ENCODE measurements at regions not wholly inside any gene's neighbourhood (a gene's known extent, or its start where the extent isn't known, plus 50 kb on each side); places are given as distances from the start of the nearest gene placed in this dataset.

DNA sequence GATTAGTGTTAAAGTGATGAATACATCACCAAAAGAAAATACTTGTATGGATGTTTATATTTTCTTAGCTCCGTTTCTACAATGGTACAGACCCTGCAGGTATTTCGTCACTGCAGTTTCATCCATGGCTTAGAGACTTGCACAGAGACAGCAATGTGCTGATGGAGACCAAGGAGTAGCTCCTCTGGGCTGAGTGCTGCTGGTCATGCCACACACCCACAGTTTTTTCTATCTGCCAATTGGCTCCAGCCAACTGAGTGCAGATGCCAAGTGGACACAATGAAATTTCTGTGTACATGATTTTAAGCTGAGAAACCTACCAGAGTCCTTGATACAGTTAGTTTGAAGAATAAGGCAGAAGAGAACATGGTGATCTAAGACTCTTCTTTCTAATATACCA, 145.9 kb upstream of the ADCY2 start:
- TF ChIP-seq, protein P1, sequence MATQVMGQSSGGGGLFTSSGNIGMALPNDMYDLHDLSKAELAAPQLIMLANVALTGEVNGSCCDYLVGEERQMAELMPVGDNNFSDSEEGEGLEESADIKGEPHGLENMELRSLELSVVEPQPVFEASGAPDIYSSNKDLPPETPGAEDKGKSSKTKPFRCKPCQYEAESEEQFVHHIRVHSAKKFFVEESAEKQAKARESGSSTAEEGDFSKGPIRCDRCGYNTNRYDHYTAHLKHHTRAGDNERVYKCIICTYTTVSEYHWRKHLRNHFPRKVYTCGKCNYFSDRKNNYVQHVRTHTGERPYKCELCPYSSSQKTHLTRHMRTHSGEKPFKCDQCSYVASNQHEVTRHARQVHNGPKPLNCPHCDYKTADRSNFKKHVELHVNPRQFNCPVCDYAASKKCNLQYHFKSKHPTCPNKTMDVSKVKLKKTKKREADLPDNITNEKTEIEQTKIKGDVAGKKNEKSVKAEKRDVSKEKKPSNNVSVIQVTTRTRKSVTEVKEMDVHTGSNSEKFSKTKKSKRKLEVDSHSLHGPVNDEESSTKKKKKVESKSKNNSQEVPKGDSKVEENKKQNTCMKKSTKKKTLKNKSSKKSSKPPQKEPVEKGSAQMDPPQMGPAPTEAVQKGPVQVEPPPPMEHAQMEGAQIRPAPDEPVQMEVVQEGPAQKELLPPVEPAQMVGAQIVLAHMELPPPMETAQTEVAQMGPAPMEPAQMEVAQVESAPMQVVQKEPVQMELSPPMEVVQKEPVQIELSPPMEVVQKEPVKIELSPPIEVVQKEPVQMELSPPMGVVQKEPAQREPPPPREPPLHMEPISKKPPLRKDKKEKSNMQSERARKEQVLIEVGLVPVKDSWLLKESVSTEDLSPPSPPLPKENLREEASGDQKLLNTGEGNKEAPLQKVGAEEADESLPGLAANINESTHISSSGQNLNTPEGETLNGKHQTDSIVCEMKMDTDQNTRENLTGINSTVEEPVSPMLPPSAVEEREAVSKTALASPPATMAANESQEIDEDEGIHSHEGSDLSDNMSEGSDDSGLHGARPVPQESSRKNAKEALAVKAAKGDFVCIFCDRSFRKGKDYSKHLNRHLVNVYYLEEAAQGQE (IDR thresholded peaks at IDR 0.05; ENCODE audit: insufficient read depth in 1 of 2, low read depth in 2 of 2, low read length in 2 of 2): no peak
- TF ChIP-seq FOXP2 (optimal IDR thresholded peaks at IDR 0.05; ENCODE audit: borderline replicate concordance, extremely low read depth, extremely low read length, insufficient read depth) (no peak), TAF1 (IDR thresholded peaks at IDR 0.05; ENCODE audit: borderline replicate concordance, insufficient read depth, low read length) (no peak), SIN3A (IDR thresholded peaks at IDR 0.05; ENCODE audit: borderline replicate concordance, insufficient read depth, low read length) (no peak), POLR2AphosphoS5 (IDR thresholded peaks at IDR 0.05; ENCODE audit: low read depth, low read length) (no peak)

DNA sequence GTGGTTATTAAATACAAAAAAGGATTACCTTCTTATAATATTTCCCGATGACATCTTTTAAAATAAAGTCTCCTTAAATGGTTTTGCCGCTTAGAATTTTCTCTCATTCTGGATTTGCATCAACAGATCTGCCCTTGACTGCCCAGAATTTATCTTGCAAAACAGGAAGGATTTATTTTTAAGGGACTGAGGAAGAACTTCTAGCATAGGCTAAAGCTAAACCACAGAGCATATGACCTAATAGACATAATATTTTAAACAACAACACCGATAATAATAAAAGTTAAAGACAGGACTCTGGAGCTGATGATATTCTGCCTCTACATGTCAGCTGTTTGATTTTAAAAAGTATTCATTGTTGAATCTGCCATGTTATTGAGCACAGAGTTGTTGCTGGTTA, 145.3 kb upstream of the ADCY2 start:
- TF ChIP-seq, protein P1 (IDR thresholded peaks at IDR 0.05; ENCODE audit: insufficient read depth in 1 of 2, low read depth in 2 of 2, low read length in 2 of 2): no peak
- TF ChIP-seq SIN3A (IDR thresholded peaks at IDR 0.05; ENCODE audit: borderline replicate concordance, insufficient read depth, low read length) (no peak), POLR2AphosphoS5 (IDR thresholded peaks at IDR 0.05; ENCODE audit: low read depth, low read length) (no peak), TAF1 (IDR thresholded peaks at IDR 0.05; ENCODE audit: borderline replicate concordance, insufficient read depth, low read length) (no peak), FOXP2 (optimal IDR thresholded peaks at IDR 0.05; ENCODE audit: borderline replicate concordance, extremely low read depth, extremely low read length, insufficient read depth) (no peak)

DNA sequence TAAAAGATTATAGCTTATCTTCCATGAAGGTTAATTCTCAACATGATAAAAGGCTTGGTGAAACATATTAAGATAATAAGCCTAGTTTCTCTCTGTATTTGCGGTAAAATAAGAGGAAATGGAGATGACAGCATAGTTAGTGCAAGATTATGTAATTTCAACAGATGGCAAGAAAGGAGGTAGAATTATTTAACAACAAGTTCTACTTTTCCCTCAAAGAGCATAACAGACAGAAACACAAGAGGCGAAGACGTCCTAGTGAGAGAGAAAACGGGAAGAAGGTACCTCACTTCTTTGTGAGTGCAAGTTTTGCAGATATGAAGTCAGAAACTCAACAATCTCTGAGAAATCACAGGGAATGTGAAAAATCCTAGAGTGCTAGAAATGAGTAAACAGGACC, 144.8 kb upstream of the ADCY2 start:
- TF ChIP-seq, protein P1 (IDR thresholded peaks at IDR 0.05; ENCODE audit: insufficient read depth in 1 of 2, low read depth in 2 of 2, low read length in 2 of 2): no peak
- no peak for TF ChIP-seq TAF1 (IDR thresholded peaks at IDR 0.05; ENCODE audit: borderline replicate concordance, insufficient read depth, low read length)

DNA sequence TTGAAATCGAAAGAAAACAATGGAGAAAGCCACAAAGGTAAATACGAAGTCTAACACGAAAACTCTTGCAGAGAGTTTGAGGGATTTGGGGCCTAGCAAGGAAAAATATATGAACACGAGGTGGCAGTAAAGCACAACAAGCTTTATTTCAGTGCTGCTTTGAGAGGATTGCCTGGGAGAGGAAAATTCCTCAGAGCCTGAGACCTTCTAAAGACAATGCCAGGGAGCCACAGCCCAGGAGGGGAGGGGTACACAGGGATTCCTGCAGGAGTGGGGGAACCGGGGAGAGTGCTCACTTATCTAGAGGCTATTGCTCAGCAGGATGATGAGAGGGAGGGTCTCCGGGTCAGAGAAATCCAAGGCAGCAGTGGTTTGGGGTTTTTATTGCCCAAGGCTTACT, 134.9 kb upstream of the ADCY2 start:
- no peak for TF ChIP-seq TAF1 (IDR thresholded peaks at IDR 0.05; ENCODE audit: borderline replicate concordance, insufficient read depth, low read length)

DNA sequence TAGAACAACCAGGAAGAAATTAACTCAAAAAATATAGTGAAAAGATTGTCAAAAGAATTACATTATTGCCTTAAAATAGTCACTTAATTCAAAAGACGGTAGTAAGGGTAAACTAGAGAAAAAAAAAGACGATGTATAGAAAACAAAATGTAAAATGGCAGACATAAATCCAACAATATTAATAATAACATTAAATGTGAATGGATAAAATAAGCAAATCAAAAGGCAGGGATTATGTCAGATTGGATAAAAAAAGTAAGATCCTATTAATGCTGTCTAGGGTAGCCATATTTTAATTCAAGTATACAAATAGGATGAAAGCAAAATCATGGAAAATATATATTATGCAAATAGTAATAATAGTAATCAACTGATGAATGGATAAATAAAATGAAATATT, 134.0 kb upstream of the ADCY2 start:
- TF ChIP-seq POLR2AphosphoS5 (IDR thresholded peaks at IDR 0.05; ENCODE audit: low read depth, low read length) (no peak), FOXP2 (optimal IDR thresholded peaks at IDR 0.05; ENCODE audit: borderline replicate concordance, extremely low read depth, extremely low read length, insufficient read depth) (no peak), TAF1 (IDR thresholded peaks at IDR 0.05; ENCODE audit: borderline replicate concordance, insufficient read depth, low read length) (no peak), SIN3A (IDR thresholded peaks at IDR 0.05; ENCODE audit: borderline replicate concordance, insufficient read depth, low read length) (no peak)
- TF ChIP-seq, protein P1 (IDR thresholded peaks at IDR 0.05; ENCODE audit: insufficient read depth in 1 of 2, low read depth in 2 of 2, low read length in 2 of 2): no peak
